GM23338 (cell line): ENCODE measurements at regions not wholly inside any gene's neighbourhood (a gene's known extent, or its start where the extent isn't known, plus 50 kb on each side); places are given as distances from the start of the nearest gene placed in this dataset.
A peak's percentile ranks its signal among the peaks of the same experiment; 100 is the strongest.

Experiments used
- ATAC-seq: fragments of 200-7000 bp; cut with Tn5 transposase; 3 replicates; pipeline ENCODE4 v1.9.1; 2020
- DNase-seq: peaks from one replicate; pipeline ENCODE4 v3.0.0-alpha.2; 2015; ENCODE audit warnings: low spot score
- H2AFZ ChIP-seq: fragments of 200-600 bp; sonication (generic); 2 replicates; pipeline ENCODE4 v1.8.0; 2016; ENCODE audit warnings: antibody characterized with exemption, mild to moderate bottlenecking, moderate library complexity
- H3F3A ChIP-seq: fragments of 200-600 bp; sonication (generic); replicated peaks from 2 replicates; pipeline ENCODE4 v1.8.0; 2017; ENCODE audit warnings: antibody characterized with exemption, mixed run types, low read depth
- H3K27ac ChIP-seq: fragments of 200-600 bp; sonication (generic); 2 replicates; pipeline ENCODE4 v1.6.1; 2016; ENCODE audit warnings: low read depth
- H3K27me3 ChIP-seq: fragments of 200-600 bp; sonication (generic); 2 replicates; pipeline ENCODE4 v1.8.0; 2016; ENCODE audit warnings: mild to moderate bottlenecking, mixed run types, moderate library complexity; ENCODE audit not compliant: insufficient read depth
- H3K36me3 ChIP-seq: fragments of 200-600 bp; sonication (generic); 2 replicates; pipeline ENCODE4 v1.8.0; 2016; ENCODE audit warnings: mild to moderate bottlenecking; ENCODE audit not compliant: insufficient read depth
- H3K4me1 ChIP-seq: fragments of 200-600 bp; sonication (generic); 2 replicates; pipeline ENCODE4 v1.8.0; 2016; ENCODE audit warnings: mild to moderate bottlenecking, moderate library complexity; ENCODE audit not compliant: insufficient read depth
- H3K4me2 ChIP-seq: fragments of 200-600 bp; sonication (generic); 2 replicates; pipeline ENCODE4 v1.7.1; 2017; ENCODE audit warnings: mixed run types
- H3K4me3 ChIP-seq: fragments of 200-600 bp; sonication (generic); 2 replicates; pipeline ENCODE4 v1.6.1; 2016; ENCODE audit warnings: mixed run types
- H3K79me2 ChIP-seq: fragments of 200-600 bp; sonication (generic); replicated peaks from 2 replicates; pipeline ENCODE4 v1.8.0; 2017; ENCODE audit warnings: mild to moderate bottlenecking; ENCODE audit not compliant: insufficient read depth
- H3K9me2 ChIP-seq: fragments of 200-600 bp; sonication (generic); 2 replicates; pipeline ENCODE4 v1.8.0; 2017; ENCODE audit not compliant: insufficient read depth
- H4K20me1 ChIP-seq: fragments of 200-600 bp; sonication (generic); replicated peaks from 2 replicates; pipeline ENCODE4 v1.8.0; 2017; ENCODE audit warnings: mild to moderate bottlenecking; ENCODE audit not compliant: insufficient read depth
- H3K27ac Mint-ChIP-seq: 2 replicates; pipeline ENCODE4 v1.8.0; 2020; ENCODE audit warnings: inconsistent platforms, mild to moderate bottlenecking, moderate library complexity, mixed read lengths
- H3K27me3 Mint-ChIP-seq: 3 replicates; pipeline ENCODE4 v1.8.0; 2022; ENCODE audit warnings: low read depth, mild to moderate bottlenecking, moderate library complexity, mixed read lengths, inconsistent platforms; ENCODE audit not compliant: insufficient read depth, poor library complexity
- H3K36me3 Mint-ChIP-seq: 3 replicates; pipeline ENCODE4 v1.8.0; 2021; ENCODE audit warnings: low read depth, mild to moderate bottlenecking, inconsistent platforms, moderate library complexity, mixed read lengths
- H3K4me1 Mint-ChIP-seq: 3 replicates; pipeline ENCODE4 v1.8.0; 2020; ENCODE audit warnings: mild to moderate bottlenecking, inconsistent platforms, mixed read lengths
- H3K4me3 Mint-ChIP-seq: 3 replicates; pipeline ENCODE4 v1.8.0; 2021; ENCODE audit warnings: moderate library complexity, mild to moderate bottlenecking, inconsistent platforms, mixed read lengths
- H3K9me3 Mint-ChIP-seq: 3 replicates; pipeline ENCODE4 v1.8.0; 2020; ENCODE audit warnings: moderate library complexity, mild to moderate bottlenecking, inconsistent platforms, mixed read lengths
- CREB1 ChIP-seq: fragments of 250-450 bp; sonication (Bioruptor Pico); IDR thresholded peaks from 2 replicates; pipeline ENCODE4 v1.5.0; 2020; ENCODE audit warnings: low read depth, mild to moderate bottlenecking, moderate library complexity
- EZH2phosphoT487 ChIP-seq: fragments of 200-600 bp; sonication (generic); IDR thresholded peaks from one replicate; pipeline ENCODE4 v1.8.1; 2018; ENCODE audit warnings: antibody characterized with exemption; ENCODE audit not compliant: unreplicated experiment
- STAT1 ChIP-seq: IDR thresholded peaks from one replicate; pipeline ENCODE4 v1.6.1; 2016; ENCODE audit warnings: antibody characterized with exemption; ENCODE audit not compliant: unreplicated experiment
- ZNF114 ChIP-seq: fragments of 250-450 bp; sonication (Bioruptor Pico); IDR thresholded peaks from 2 replicates; pipeline ENCODE4 v1.5.0; 2020; ENCODE audit warnings: mild to moderate bottlenecking, moderate library complexity
- TF ChIP-seq, protein P1 (sequence below), 2 experiments: fragments of 200-600 bp in 1 of 2; sonication (generic) in 1 of 2; conservative IDR thresholded peaks; 2 replicates each; pipeline versions ENCODE4 v1.5.1 to v1.6.1; 2016 to 2017; ENCODE audit warnings: antibody characterized with exemption in 2 of 2, low read depth in 2 of 2, mild to moderate bottlenecking in 2 of 2, moderate library complexity in 1 of 2
- TF ChIP-seq, protein P2 (sequence below): fragments of 250-450 bp; sonication (Bioruptor Pico); IDR thresholded peaks from 2 replicates; pipeline ENCODE4 v1.5.0; 2020; ENCODE audit warnings: mild to moderate bottlenecking, moderate library complexity
- TF ChIP-seq, protein P3 (sequence below): IDR thresholded peaks from 2 replicates; pipeline ENCODE4 v1.6.1; 2016; ENCODE audit warnings: antibody characterized with exemption

DNA sequence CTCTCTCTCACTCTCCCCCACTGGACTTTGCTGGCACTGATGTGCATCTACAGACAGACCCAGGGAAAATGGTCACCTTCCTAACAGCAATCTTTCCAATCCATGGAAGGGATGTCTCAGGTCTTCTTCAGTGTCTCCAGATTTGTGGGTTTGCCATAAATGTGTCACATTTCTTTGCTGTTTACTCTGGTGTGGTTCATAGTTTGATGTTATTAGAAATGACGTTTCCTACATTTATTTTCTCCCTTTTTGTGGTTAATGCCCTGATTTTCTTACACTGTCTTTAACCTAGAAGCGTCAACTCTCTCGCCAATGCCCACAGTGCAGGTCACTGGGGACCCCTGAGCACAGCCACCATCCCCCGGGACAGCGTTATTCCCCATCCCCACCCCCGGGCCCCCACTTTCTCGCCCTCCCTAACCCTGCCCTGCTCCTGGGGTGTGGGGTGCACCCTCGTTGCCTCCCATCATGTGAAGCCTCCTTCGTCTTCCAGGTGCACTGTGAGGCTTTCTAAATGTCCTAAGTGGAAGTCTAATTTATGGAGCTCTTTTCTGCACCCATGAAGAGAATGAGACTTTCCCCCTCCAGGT lies 86.5 kb downstream of the YTHDF1 start:
- Histone ChIP-seq H3K27me3 (no peaks in the 10 kb centered on the region), H3K79me2 (no peaks in the 10 kb centered on the region), H3K36me3 (no peaks in the 10 kb centered on the region), H3K9me2 (no peaks in the 10 kb centered on the region), H3K27ac (no peak overlapping the region), H3F3A (0 out of 2 replicates have a peak, but pooled peaks cover 5% of the 10 kb centered on the region), H4K20me1 (no peaks in the 10 kb centered on the region), H3K4me2 (peak overlapping the region; percentile 62; the same call in 1 of the 2 replicates), H2AFZ (peak overlapping the region; percentile 47; the same call in 1 of the 2 replicates), H3K4me1 (peaks cover 10% of the 10 kb centered on the region; the same call in 1 of the 2 replicates), H3K4me3 (peak overlapping the region; percentile 42; the same call in 1 of the 2 replicates)
- Mint-ChIP-seq H3K9me3 (no peaks in the 10 kb centered on the region; the same call in 2 of the 3 replicates), H3K27ac (no peak overlapping the region), H3K27me3 (peaks cover 8% of the 10 kb centered on the region), H3K4me3 (no peak overlapping the region), H3K4me1 (peaks cover 17% of the 10 kb centered on the region), H3K36me3 (no peaks in the 10 kb centered on the region; the same call in 2 of the 3 replicates)
- DNase-seq: no peak
- ATAC-seq: no peak
- no peak for TF ChIP-seq STAT1

- H3K79me2 ChIP-seq: no peaks in the 10 kb centered on the region
- H3K4me2 ChIP-seq: no peak overlapping the region
- TF ChIP-seq CREB1 (CRISPR knock-in tag): no peak
- TF ChIP-seq EZH2phosphoT487: no peak
- TF ChIP-seq ZNF114 (CRISPR knock-in tag): no peak
- TF ChIP-seq STAT1: no peak
- TF ChIP-seq, protein P1, sequence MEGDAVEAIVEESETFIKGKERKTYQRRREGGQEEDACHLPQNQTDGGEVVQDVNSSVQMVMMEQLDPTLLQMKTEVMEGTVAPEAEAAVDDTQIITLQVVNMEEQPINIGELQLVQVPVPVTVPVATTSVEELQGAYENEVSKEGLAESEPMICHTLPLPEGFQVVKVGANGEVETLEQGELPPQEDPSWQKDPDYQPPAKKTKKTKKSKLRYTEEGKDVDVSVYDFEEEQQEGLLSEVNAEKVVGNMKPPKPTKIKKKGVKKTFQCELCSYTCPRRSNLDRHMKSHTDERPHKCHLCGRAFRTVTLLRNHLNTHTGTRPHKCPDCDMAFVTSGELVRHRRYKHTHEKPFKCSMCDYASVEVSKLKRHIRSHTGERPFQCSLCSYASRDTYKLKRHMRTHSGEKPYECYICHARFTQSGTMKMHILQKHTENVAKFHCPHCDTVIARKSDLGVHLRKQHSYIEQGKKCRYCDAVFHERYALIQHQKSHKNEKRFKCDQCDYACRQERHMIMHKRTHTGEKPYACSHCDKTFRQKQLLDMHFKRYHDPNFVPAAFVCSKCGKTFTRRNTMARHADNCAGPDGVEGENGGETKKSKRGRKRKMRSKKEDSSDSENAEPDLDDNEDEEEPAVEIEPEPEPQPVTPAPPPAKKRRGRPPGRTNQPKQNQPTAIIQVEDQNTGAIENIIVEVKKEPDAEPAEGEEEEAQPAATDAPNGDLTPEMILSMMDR (conservative IDR thresholded peaks at IDR 0.05; ENCODE audit: low read depth in 2 of 2): no peak
- TF ChIP-seq, protein P2, sequence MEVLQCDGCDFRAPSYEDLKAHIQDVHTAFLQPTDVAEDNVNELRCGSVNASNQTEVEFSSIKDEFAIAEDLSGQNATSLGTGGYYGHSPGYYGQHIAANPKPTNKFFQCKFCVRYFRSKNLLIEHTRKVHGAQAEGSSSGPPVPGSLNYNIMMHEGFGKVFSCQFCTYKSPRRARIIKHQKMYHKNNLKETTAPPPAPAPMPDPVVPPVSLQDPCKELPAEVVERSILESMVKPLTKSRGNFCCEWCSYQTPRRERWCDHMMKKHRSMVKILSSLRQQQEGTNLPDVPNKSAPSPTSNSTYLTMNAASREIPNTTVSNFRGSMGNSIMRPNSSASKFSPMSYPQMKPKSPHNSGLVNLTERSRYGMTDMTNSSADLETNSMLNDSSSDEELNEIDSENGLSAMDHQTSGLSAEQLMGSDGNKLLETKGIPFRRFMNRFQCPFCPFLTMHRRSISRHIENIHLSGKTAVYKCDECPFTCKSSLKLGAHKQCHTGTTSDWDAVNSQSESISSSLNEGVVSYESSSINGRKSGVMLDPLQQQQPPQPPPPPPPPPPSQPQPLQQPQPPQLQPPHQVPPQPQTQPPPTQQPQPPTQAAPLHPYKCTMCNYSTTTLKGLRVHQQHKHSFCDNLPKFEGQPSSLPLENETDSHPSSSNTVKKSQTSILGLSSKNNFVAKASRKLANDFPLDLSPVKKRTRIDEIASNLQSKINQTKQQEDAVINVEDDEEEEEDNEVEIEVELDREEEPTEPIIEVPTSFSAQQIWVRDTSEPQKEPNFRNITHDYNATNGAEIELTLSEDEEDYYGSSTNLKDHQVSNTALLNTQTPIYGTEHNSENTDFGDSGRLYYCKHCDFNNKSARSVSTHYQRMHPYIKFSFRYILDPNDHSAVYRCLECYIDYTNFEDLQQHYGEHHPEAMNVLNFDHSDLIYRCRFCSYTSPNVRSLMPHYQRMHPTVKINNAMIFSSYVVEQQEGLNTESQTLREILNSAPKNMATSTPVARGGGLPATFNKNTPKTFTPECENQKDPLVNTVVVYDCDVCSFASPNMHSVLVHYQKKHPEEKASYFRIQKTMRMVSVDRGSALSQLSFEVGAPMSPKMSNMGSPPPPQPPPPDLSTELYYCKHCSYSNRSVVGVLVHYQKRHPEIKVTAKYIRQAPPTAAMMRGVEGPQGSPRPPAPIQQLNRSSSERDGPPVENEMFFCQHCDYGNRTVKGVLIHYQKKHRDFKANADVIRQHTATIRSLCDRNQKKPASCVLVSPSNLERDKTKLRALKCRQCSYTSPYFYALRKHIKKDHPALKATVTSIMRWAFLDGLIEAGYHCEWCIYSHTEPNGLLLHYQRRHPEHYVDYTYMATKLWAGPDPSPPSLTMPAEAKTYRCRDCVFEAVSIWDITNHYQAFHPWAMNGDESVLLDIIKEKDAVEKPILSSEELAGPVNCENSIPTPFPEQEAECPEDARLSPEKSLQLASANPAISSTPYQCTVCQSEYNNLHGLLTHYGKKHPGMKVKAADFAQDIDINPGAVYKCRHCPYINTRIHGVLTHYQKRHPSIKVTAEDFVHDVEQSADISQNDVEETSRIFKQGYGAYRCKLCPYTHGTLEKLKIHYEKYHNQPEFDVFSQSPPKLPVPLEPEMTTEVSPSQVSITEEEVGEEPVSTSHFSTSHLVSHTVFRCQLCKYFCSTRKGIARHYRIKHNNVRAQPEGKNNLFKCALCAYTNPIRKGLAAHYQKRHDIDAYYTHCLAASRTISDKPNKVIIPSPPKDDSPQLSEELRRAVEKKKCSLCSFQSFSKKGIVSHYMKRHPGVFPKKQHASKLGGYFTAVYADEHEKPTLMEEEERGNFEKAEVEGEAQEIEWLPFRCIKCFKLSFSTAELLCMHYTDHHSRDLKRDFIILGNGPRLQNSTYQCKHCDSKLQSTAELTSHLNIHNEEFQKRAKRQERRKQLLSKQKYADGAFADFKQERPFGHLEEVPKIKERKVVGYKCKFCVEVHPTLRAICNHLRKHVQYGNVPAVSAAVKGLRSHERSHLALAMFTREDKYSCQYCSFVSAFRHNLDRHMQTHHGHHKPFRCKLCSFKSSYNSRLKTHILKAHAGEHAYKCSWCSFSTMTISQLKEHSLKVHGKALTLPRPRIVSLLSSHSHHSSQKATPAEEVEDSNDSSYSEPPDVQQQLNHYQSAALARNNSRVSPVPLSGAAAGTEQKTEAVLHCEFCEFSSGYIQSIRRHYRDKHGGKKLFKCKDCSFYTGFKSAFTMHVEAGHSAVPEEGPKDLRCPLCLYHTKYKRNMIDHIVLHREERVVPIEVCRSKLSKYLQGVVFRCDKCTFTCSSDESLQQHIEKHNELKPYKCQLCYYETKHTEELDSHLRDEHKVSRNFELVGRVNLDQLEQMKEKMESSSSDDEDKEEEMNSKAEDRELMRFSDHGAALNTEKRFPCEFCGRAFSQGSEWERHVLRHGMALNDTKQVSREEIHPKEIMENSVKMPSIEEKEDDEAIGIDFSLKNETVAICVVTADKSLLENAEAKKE (CRISPR knock-in tag): no peak
- TF ChIP-seq, protein P3, sequence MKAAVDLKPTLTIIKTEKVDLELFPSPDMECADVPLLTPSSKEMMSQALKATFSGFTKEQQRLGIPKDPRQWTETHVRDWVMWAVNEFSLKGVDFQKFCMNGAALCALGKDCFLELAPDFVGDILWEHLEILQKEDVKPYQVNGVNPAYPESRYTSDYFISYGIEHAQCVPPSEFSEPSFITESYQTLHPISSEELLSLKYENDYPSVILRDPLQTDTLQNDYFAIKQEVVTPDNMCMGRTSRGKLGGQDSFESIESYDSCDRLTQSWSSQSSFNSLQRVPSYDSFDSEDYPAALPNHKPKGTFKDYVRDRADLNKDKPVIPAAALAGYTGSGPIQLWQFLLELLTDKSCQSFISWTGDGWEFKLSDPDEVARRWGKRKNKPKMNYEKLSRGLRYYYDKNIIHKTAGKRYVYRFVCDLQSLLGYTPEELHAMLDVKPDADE: no peak
- Mint-ChIP-seq H3K4me3 (no peak overlapping the region), H3K9me3 (no peaks in the 10 kb centered on the region; the same call in 2 of the 3 replicates), H3K27ac (no peak overlapping the region), H3K4me1 (peaks cover 17% of the 10 kb centered on the region), H3K27me3 (peaks cover 8% of the 10 kb centered on the region), H3K36me3 (no peaks in the 10 kb centered on the region; the same call in 2 of the 3 replicates)
- H3K27me3 ChIP-seq: no peaks in the 10 kb centered on the region
- H3K4me1 ChIP-seq: peaks cover 10% of the 10 kb centered on the region; the same call in 1 of the 2 replicates
- 0 out of 2 replicates have a peak, but pooled peaks cover 1% of the 10 kb centered on the region for H3F3A ChIP-seq
- no peak overlapping the region for H3K4me3 ChIP-seq
- no peaks in the 10 kb centered on the region for H4K20me1 ChIP-seq
- DNase-seq: no peak
- ATAC-seq: no peak
- no peaks in the 10 kb centered on the region for H3K36me3 ChIP-seq
- H2AFZ ChIP-seq: no peak overlapping the region
- no peak overlapping the region for H3K27ac ChIP-seq
- H3K9me2 ChIP-seq: no peaks in the 10 kb centered on the region
These were observed 87.0 kb downstream of the YTHDF1 start for GRCh38 chr20:63128956-63129355.
